HEK293 (cell line): ENCODE measurements at regions not wholly inside any gene's neighbourhood (a gene's known extent, or its start where the extent isn't known, plus 50 kb on each side); places are given as distances from the start of the nearest gene placed in this dataset.

ENCODE experiments used
- CTCF ChIA-PET: fragments of 350-600 bp; formaldehyde crosslinking; extraction: SDS; loops from one replicate; lab custom pipeline; 2021; ENCODE audit warnings: antibody characterized with exemption; lab: Yijun Ruan, JAX
- POLR2A ChIA-PET: fragments of 300-600 bp; formaldehyde crosslinking; extraction: SDS; loops from one replicate; lab custom pipeline; 2020; ENCODE audit warnings: antibody characterized with exemption, inconsistent platforms; lab: Yijun Ruan, JAX
- H3K27ac ChIP-seq: fragments of 200-500 bp; sonication (Bioruptor generic); 2 replicates; pipeline ENCODE4 v1.5.1; 2014; ENCODE audit warnings: low read depth, low read length, control low read depth, inconsistent platforms; ENCODE audit errors: extremely low read depth
- H3K36me3 ChIP-seq, 2 experiments: fragments of 200-500 bp in 1 of 2; sonication (Bioruptor generic) in 1 of 2; 1 replicate in 1 of 2; 2 replicates in 1 of 2; pipeline ENCODE4 v1.5.1; 2014 to 2017; ENCODE audit warnings: inconsistent platforms in 2 of 2, low read length in 2 of 2; ENCODE audit not compliant: control insufficient read depth in 2 of 2, insufficient read depth in 1 of 2
- H3K4me1 ChIP-seq: fragments of 200-500 bp; sonication (Bioruptor generic); 2 replicates; pipeline ENCODE4 v1.5.1; 2014; ENCODE audit warnings: mild to moderate bottlenecking, low read length, inconsistent platforms; ENCODE audit not compliant: control insufficient read depth, insufficient read depth
- H3K4me3 ChIP-seq: 2 replicates; pipeline ENCODE4 v1.5.1; 2011; ENCODE audit warnings: low read depth, mild to moderate bottlenecking, control low read depth, low read length, moderate library complexity
- H3K9me3 ChIP-seq: fragments of 200-500 bp; sonication (Bioruptor generic); 2 replicates; pipeline ENCODE4 v1.5.1; 2014; ENCODE audit warnings: low read depth, low read length, inconsistent platforms; ENCODE audit not compliant: control insufficient read depth, insufficient read depth
- KLF17 ChIP-seq: fragments of 450-650 bp; formaldehyde crosslinking; IDR thresholded peaks from 2 replicates; pipeline ENCODE4 v1.5.1; 2016; ENCODE audit warnings: missing biosample characterization, missing genetic modification characterization
- MZF1 ChIP-seq: fragments of 450-650 bp; formaldehyde crosslinking; IDR thresholded peaks from 2 replicates; pipeline ENCODE4 v1.5.1; 2017; ENCODE audit warnings: missing biosample characterization, missing genetic modification characterization, borderline replicate concordance
- PRDM4 ChIP-seq: fragments of 450-650 bp; formaldehyde crosslinking; IDR thresholded peaks from 2 replicates; pipeline ENCODE4 v1.5.1; 2017; ENCODE audit warnings: missing biosample characterization, missing genetic modification characterization
- RBAK ChIP-seq: fragments of 450-650 bp; formaldehyde crosslinking; IDR thresholded peaks from 2 replicates; pipeline ENCODE4 v1.5.1; 2016; ENCODE audit warnings: missing biosample characterization, missing genetic modification characterization
- SP2 ChIP-seq: fragments of 450-650 bp; formaldehyde crosslinking; IDR thresholded peaks from 2 replicates; pipeline ENCODE4 v1.5.1; 2016; ENCODE audit warnings: missing biosample characterization, missing genetic modification characterization
- SP7 ChIP-seq: fragments of 450-650 bp; formaldehyde crosslinking; IDR thresholded peaks from 2 replicates; pipeline ENCODE4 v1.5.1; 2016; ENCODE audit warnings: missing biosample characterization, missing genetic modification characterization
- TCF7L2 ChIP-seq: IDR thresholded peaks from 2 replicates; pipeline ENCODE4 v1.6.1; 2011; ENCODE audit warnings: low read depth, mild to moderate bottlenecking, inconsistent platforms, low read length, moderate library complexity, borderline replicate concordance
- YY1 ChIP-seq: fragments of 450-650 bp; formaldehyde crosslinking; IDR thresholded peaks from 2 replicates; pipeline ENCODE4 v1.5.1; 2018; ENCODE audit warnings: missing biosample characterization, missing genetic modification characterization
- ZBTB17 ChIP-seq: fragments of 450-650 bp; formaldehyde crosslinking; IDR thresholded peaks from 2 replicates; pipeline ENCODE4 v1.5.1; 2016; ENCODE audit warnings: missing biosample characterization, missing genetic modification characterization
- ZBTB8A ChIP-seq: fragments of 450-650 bp; formaldehyde crosslinking; IDR thresholded peaks from 2 replicates; pipeline ENCODE4 v1.5.1; 2016; ENCODE audit warnings: missing biosample characterization, missing genetic modification characterization
- ZEB2 ChIP-seq: fragments of 450-650 bp; formaldehyde crosslinking; IDR thresholded peaks from 2 replicates; pipeline ENCODE4 v1.5.1; 2016; ENCODE audit warnings: missing biosample characterization, missing genetic modification characterization
- ZFHX2 ChIP-seq: fragments of 450-650 bp; formaldehyde crosslinking; conservative IDR thresholded peaks from 2 replicates; pipeline ENCODE4 v1.5.1; 2016; ENCODE audit warnings: missing biosample characterization, missing genetic modification characterization
- ZFP3 ChIP-seq: fragments of 450-650 bp; formaldehyde crosslinking; IDR thresholded peaks from 2 replicates; pipeline ENCODE4 v1.5.1; 2016; ENCODE audit warnings: low read depth, missing biosample characterization, missing genetic modification characterization
- ZNF133 ChIP-seq: fragments of 450-650 bp; formaldehyde crosslinking; IDR thresholded peaks from 2 replicates; pipeline ENCODE4 v1.5.1; 2016; ENCODE audit warnings: missing biosample characterization, missing genetic modification characterization
- ZNF155 ChIP-seq: fragments of 450-650 bp; formaldehyde crosslinking; IDR thresholded peaks from 2 replicates; pipeline ENCODE4 v1.5.1; 2016; ENCODE audit warnings: missing biosample characterization, missing genetic modification characterization
- ZNF221 ChIP-seq: fragments of 450-650 bp; formaldehyde crosslinking; IDR thresholded peaks from 2 replicates; pipeline ENCODE4 v1.5.1; 2017; ENCODE audit warnings: missing biosample characterization, missing genetic modification characterization, borderline replicate concordance
- ZNF239 ChIP-seq: fragments of 450-650 bp; formaldehyde crosslinking; IDR thresholded peaks from 2 replicates; pipeline ENCODE4 v1.5.1; 2016; ENCODE audit warnings: missing biosample characterization, missing genetic modification characterization
- ZNF266 ChIP-seq: fragments of 450-650 bp; formaldehyde crosslinking; IDR thresholded peaks from 2 replicates; pipeline ENCODE4 v1.5.1; 2016; ENCODE audit warnings: missing biosample characterization, missing genetic modification characterization, low read depth
- ZNF311 ChIP-seq: fragments of 450-650 bp; formaldehyde crosslinking; IDR thresholded peaks from 2 replicates; pipeline ENCODE4 v1.5.1; 2017; ENCODE audit warnings: missing biosample characterization, missing genetic modification characterization, borderline replicate concordance
- ZNF324 ChIP-seq: fragments of 450-650 bp; formaldehyde crosslinking; IDR thresholded peaks from 2 replicates; pipeline ENCODE4 v1.5.1; 2016; ENCODE audit warnings: missing biosample characterization, missing genetic modification characterization
- ZNF571 ChIP-seq: fragments of 450-650 bp; formaldehyde crosslinking; IDR thresholded peaks from 2 replicates; pipeline ENCODE4 v1.5.0; 2017; ENCODE audit warnings: missing biosample characterization, missing genetic modification characterization
- ZNF596 ChIP-seq: fragments of 450-650 bp; IDR thresholded peaks from 2 replicates; pipeline ENCODE4 v1.5.0; 2018; ENCODE audit warnings: missing biosample characterization, mild to moderate bottlenecking, missing genetic modification characterization, moderate library complexity
- ZNF600 ChIP-seq: fragments of 450-650 bp; formaldehyde crosslinking; IDR thresholded peaks from 2 replicates; pipeline ENCODE4 v1.5.1; 2016; ENCODE audit warnings: missing biosample characterization, missing genetic modification characterization
- ZNF624 ChIP-seq: fragments of 450-650 bp; formaldehyde crosslinking; IDR thresholded peaks from 2 replicates; pipeline ENCODE4 v1.5.1; 2017; ENCODE audit warnings: missing biosample characterization, missing genetic modification characterization
- ZNF76 ChIP-seq: fragments of 450-650 bp; formaldehyde crosslinking; IDR thresholded peaks from 2 replicates; pipeline ENCODE4; 2016; ENCODE audit warnings: low read depth, missing biosample characterization, missing genetic modification characterization, borderline replicate concordance
- ZNF792 ChIP-seq: fragments of 450-650 bp; formaldehyde crosslinking; IDR thresholded peaks from 2 replicates; pipeline ENCODE4 v1.5.1; 2016; ENCODE audit warnings: missing biosample characterization, missing genetic modification characterization
- ZSCAN16 ChIP-seq: fragments of 450-650 bp; formaldehyde crosslinking; IDR thresholded peaks from 2 replicates; pipeline ENCODE4 v1.5.1; 2016; ENCODE audit warnings: missing biosample characterization, missing genetic modification characterization
- TF ChIP-seq, protein P1 (sequence below): fragments of 450-650 bp; formaldehyde crosslinking; IDR thresholded peaks from 2 replicates; pipeline ENCODE4 v1.5.1; 2016; ENCODE audit warnings: missing biosample characterization, missing genetic modification characterization
- TF ChIP-seq, protein P2 (sequence below): fragments of 450-650 bp; formaldehyde crosslinking; IDR thresholded peaks from 2 replicates; pipeline ENCODE4 v1.5.1; 2016; ENCODE audit warnings: missing biosample characterization, missing genetic modification characterization
- TF ChIP-seq, protein P3 (sequence below): fragments of 450-650 bp; formaldehyde crosslinking; IDR thresholded peaks from 2 replicates; pipeline ENCODE4 v1.5.1; 2016; ENCODE audit warnings: missing biosample characterization, missing genetic modification characterization, low read depth

- Histone ChIP-seq H3K9me3 (no peaks in the 10 kb centered on the region), H3K4me3 (no peak overlapping the region), H3K27ac (no peak overlapping the region), H3K4me1 (peaks cover 2% of the 10 kb centered on the region; the same call in 1 of the 2 replicates), H3K36me3 (no peaks in the 10 kb centered on the region)
- ChIA-PET CTCF (interaction anchor here (0.6 to 1.0 kb wide), 4 partner anchors 13 to 666 kb away, joined by 4 to 7 read pairs (median 6); no protein-coding TSS in a partner anchor), POLR2A (interaction anchor here (0.6 kb wide), 1 partner anchor 364 kb away, joined by 3 read pairs; no protein-coding TSS in a partner anchor)
- no peak for TF ChIP-seq ZEB2
- TF ChIP-seq PRDM4 (tag by site-specific recombination): no peak
- TF ChIP-seq SP2: no peak
- no peak for TF ChIP-seq ZSCAN16 (tag by site-specific recombination)
- no peak for TF ChIP-seq ZNF311 (tag by site-specific recombination)
- no peak for TF ChIP-seq ZNF221 (tag by site-specific recombination)
- no peak for TF ChIP-seq ZNF76 (tag by site-specific recombination)
- TF ChIP-seq ZNF792: no peak
- no peak for TF ChIP-seq ZNF266
- TF ChIP-seq ZBTB17 (tag by site-specific recombination): no peak
- TF ChIP-seq ZFP3 (tag by site-specific recombination): no peak
- TF ChIP-seq ZBTB8A (tag by site-specific recombination): no peak
- no peak for TF ChIP-seq ZNF324 (tag by site-specific recombination)
- TF ChIP-seq ZNF624 (tag by site-specific recombination): no peak
- no peak for TF ChIP-seq SP7 (tag by site-specific recombination)
- no peak for TF ChIP-seq ZNF239 (tag by site-specific recombination)
Measured at GRCh38 chr5:143586781-143587362, 183.4 kb upstream of the NR3C1 start.

DNA sequence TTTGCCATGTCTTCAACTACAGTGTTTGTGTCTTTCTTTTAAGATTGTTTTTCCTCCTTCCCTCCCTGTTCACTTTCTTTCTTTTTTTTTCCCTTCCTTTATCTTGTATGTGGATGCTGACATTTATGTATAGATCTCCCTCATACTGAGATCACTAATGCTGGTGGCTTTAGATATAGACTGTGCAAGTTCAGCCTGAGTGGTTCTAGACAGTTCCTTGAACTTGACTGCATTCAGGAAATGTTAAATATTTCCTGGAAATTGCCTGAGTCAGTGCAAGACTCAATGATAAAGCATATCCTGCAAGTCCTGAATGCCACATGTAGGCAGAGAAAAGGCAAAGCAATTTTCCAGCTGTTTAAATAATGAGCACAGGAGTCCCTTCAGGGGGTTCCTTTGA, 182.5 kb upstream of the NR3C1 start:
- POLR2A ChIA-PET: no interaction called here
- Histone ChIP-seq H3K27ac (no peak overlapping the region), H3K4me1 (peaks cover 3% of the 10 kb centered on the region; the same call in 1 of the 2 replicates), H3K9me3 (no peaks in the 10 kb centered on the region), H3K36me3 (no peaks in the 10 kb centered on the region), H3K4me3 (no peak overlapping the region)
- CTCF ChIA-PET: no interaction called here
- TF ChIP-seq RBAK (tag by site-specific recombination) (no peak), ZNF155 (no peak), MZF1 (tag by site-specific recombination) (no peak), YY1 (tag by site-specific recombination) (no peak), ZNF596 (tag by site-specific recombination) (no peak), TCF7L2 (no peak), ZNF571 (tag by site-specific recombination) (no peak), ZFHX2 (tag by site-specific recombination) (no peak), ZNF600 (tag by site-specific recombination) (no peak), KLF17 (tag by site-specific recombination) (no peak), ZNF133 (tag by site-specific recombination) (no peak)
- TF ChIP-seq, protein P1, sequence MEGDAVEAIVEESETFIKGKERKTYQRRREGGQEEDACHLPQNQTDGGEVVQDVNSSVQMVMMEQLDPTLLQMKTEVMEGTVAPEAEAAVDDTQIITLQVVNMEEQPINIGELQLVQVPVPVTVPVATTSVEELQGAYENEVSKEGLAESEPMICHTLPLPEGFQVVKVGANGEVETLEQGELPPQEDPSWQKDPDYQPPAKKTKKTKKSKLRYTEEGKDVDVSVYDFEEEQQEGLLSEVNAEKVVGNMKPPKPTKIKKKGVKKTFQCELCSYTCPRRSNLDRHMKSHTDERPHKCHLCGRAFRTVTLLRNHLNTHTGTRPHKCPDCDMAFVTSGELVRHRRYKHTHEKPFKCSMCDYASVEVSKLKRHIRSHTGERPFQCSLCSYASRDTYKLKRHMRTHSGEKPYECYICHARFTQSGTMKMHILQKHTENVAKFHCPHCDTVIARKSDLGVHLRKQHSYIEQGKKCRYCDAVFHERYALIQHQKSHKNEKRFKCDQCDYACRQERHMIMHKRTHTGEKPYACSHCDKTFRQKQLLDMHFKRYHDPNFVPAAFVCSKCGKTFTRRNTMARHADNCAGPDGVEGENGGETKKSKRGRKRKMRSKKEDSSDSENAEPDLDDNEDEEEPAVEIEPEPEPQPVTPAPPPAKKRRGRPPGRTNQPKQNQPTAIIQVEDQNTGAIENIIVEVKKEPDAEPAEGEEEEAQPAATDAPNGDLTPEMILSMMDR (tag by site-specific recombination): no peak
- TF ChIP-seq, protein P2, sequence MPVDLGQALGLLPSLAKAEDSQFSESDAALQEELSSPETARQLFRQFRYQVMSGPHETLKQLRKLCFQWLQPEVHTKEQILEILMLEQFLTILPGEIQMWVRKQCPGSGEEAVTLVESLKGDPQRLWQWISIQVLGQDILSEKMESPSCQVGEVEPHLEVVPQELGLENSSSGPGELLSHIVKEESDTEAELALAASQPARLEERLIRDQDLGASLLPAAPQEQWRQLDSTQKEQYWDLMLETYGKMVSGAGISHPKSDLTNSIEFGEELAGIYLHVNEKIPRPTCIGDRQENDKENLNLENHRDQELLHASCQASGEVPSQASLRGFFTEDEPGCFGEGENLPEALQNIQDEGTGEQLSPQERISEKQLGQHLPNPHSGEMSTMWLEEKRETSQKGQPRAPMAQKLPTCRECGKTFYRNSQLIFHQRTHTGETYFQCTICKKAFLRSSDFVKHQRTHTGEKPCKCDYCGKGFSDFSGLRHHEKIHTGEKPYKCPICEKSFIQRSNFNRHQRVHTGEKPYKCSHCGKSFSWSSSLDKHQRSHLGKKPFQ (tag by site-specific recombination): no peak
- TF ChIP-seq, protein P3, sequence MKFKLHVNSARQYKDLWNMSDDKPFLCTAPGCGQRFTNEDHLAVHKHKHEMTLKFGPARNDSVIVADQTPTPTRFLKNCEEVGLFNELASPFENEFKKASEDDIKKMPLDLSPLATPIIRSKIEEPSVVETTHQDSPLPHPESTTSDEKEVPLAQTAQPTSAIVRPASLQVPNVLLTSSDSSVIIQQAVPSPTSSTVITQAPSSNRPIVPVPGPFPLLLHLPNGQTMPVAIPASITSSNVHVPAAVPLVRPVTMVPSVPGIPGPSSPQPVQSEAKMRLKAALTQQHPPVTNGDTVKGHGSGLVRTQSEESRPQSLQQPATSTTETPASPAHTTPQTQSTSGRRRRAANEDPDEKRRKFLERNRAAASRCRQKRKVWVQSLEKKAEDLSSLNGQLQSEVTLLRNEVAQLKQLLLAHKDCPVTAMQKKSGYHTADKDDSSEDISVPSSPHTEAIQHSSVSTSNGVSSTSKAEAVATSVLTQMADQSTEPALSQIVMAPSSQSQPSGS (tag by site-specific recombination): no peak
